ENCODE measurements at regions not wholly inside any gene's neighbourhood (a gene's known extent, or its start where the extent isn't known, plus 50 kb on each side); places are given as distances from the start of the nearest gene placed in this dataset.

GRCh38 chr1:182185136-182185535, 123.6 kb upstream of the ZNF648 start (continued):
- TF ChIP-seq, protein P1, sequence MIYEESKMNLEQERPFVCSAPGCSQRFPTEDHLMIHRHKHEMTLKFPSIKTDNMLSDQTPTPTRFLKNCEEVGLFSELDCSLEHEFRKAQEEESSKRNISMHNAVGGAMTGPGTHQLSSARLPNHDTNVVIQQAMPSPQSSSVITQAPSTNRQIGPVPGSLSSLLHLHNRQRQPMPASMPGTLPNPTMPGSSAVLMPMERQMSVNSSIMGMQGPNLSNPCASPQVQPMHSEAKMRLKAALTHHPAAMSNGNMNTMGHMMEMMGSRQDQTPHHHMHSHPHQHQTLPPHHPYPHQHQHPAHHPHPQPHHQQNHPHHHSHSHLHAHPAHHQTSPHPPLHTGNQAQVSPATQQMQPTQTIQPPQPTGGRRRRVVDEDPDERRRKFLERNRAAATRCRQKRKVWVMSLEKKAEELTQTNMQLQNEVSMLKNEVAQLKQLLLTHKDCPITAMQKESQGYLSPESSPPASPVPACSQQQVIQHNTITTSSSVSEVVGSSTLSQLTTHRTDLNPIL (CRISPR knock-in tag; IDR thresholded peaks at IDR 0.05): no peak

GRCh38 chr1:182183606-182184005, 122.1 kb upstream of the ZNF648 start:
- Histone ChIP-seq H3K27me3 (ENCODE audit: control insufficient read depth in 2 of 2, insufficient read depth in 2 of 2, low read length in 2 of 2) (peaks cover 0 to 28% of the 10 kb centered on the region in 2 experiments; a peak in 4 of 5 replicates), H3K36me3 (ENCODE audit: control insufficient read depth, insufficient read depth, low read length) (no peaks in the 10 kb centered on the region), H3K9ac (ENCODE audit: insufficient read depth in 1 of 2, low read depth in 2 of 2, low read length in 2 of 2) (no peak overlapping the region), H2AFZ (ENCODE audit: low read depth, low read length) (0 out of 2 replicates have a peak overlapping the region, but pooled peaks have one; percentile 10), H3K4me3 (no peak overlapping the region), H3K9me3 (replicated peaks; ENCODE audit: control insufficient read depth, insufficient read depth, low read depth, low read length) (no peaks in the 10 kb centered on the region; the same call in 1 of the 2 replicates), H3K4me1 (replicated peaks in 1 of 2; ENCODE audit: control insufficient read depth in 2 of 2, insufficient read depth in 2 of 2, low read length in 2 of 2) (no peaks in the 10 kb centered on the region), H3K4me2 (ENCODE audit: insufficient read depth, low read length) (no peak overlapping the region), H4K20me1 (replicated peaks; ENCODE audit: control insufficient read depth, insufficient read depth, low read length) (no peaks in the 10 kb centered on the region), H3K27ac (ENCODE audit: extremely low read depth, low read depth, low read length) (no peak overlapping the region), H3K79me2 (ENCODE audit: control insufficient read depth, insufficient read depth, low read length) (no peaks in the 10 kb centered on the region), H3K9me1 (ENCODE audit: control insufficient read depth, insufficient read depth, low read length) (no peaks in the 10 kb centered on the region)
- FAIRE-seq: no peak
- POLR2A ChIA-PET: interaction anchor here (1.5 to 3.5 kb wide), 4 partner anchors 10 to 175 kb away, joined by 3 to 19 read pairs (median 12); no protein-coding TSS in a partner anchor
- intact Hi-C loops (cut with micrococcal nuclease) (no loop called here), in situ Hi-C loops (cut with MboI) (no loop called here)
- no TSS peak for BruUV-seq (replicated peaks)
- DNase-seq (ENCODE audit: extremely low read depth in 1 of 4, low spot score in 3 of 4): no peak
- no peak for ATAC-seq
- WGBS (ENCODE audit: insufficient coverage, low coverage, missing lambda C conversion rate): 2% methylated on average over 3 of the region's 3 CpGs
- TF ChIP-seq SLC30A9 (CRISPR knock-in tag; IDR thresholded peaks at IDR 0.05) (no peak), ARHGAP35 (IDR thresholded peaks at IDR 0.05; ENCODE audit: partially characterized antibody) (no peak), ZNF830 (CRISPR knock-in tag; IDR thresholded peaks at IDR 0.05) (no peak), E2F8 (IDR thresholded peaks at IDR 0.05; ENCODE audit: low read depth, partially characterized antibody) (no peak)
- CTCF ChIA-PET (ENCODE audit: low intra/inter-chr PET ratio): no interaction called here

Data from K562 (cell line).